KBM-7 (cell line): ENCODE measurements at regions not wholly inside any gene's neighbourhood (a gene's known extent, or its start where the extent isn't known, plus 50 kb on each side); places are given as distances from the start of the nearest gene placed in this dataset.

Source experiments
- DNase-seq: peaks from one replicate; pipeline ENCODE4 v3.0.0-alpha.2; 2015
- in situ Hi-C: fragments of 300-500 bp; cut with MboI; formaldehyde crosslinking; loops from 2 replicates; pipeline ENCODE4 v1.14.3; 2020; ENCODE audit warnings: low sequenced_read_pairs, low pct_unique_long_range_greater_than_20kb, mixed read lengths

- DNase-seq: no peak
- in situ Hi-C loops: no loop called here
These were observed 142.1 kb upstream of the NAALADL2 start for GRCh38 chr3:174716956-174717505.

- DNase-seq: no peak
- in situ Hi-C loops: no loop called here
These were observed 138.4 kb upstream of the NAALADL2 start for GRCh38 chr3:174720717-174721116.

- DNase-seq: no peak
- in situ Hi-C loops: no loop called here
These were observed 133.8 kb upstream of the NAALADL2 start for GRCh38 chr3:174725303-174725702.

- DNase-seq: no peak
- in situ Hi-C loops: no loop called here
These were observed 121.2 kb upstream of the NAALADL2 start for GRCh38 chr3:174737966-174738365.

- no peak for DNase-seq
- in situ Hi-C loops: no loop called here
These were observed 110.0 kb upstream of the NAALADL2 start for GRCh38 chr3:174749143-174749542.

- in situ Hi-C loops: no loop called here
- no peak for DNase-seq
These were observed 103.0 kb upstream of the NAALADL2 start for GRCh38 chr3:174755833-174756829.

- in situ Hi-C loops: no loop called here
- no peak for DNase-seq
These were observed 100.2 kb upstream of the NAALADL2 start for GRCh38 chr3:174758943-174759342.

GRCh38 chr3:174767406-174767805, 91.7 kb upstream of the NAALADL2 start:
- DNase-seq: no peak
- in situ Hi-C loops: no loop called here

GRCh38 chr3:174767853-174768382, 91.2 kb upstream of the NAALADL2 start:
- in situ Hi-C loops: no loop called here
- no peak for DNase-seq

- in situ Hi-C loops: no loop called here
These were observed 90.0 kb upstream of the NAALADL2 start for GRCh38 chr3:174769171-174769570.

GRCh38 chr3:174775603-174776002, 83.5 kb upstream of the NAALADL2 start:
- in situ Hi-C loops: no loop called here
- no peak for DNase-seq

More at GRCh38 chr3:174769171-174769570, 90.0 kb upstream of the NAALADL2 start:
- no peak for DNase-seq

- no peak for DNase-seq
- in situ Hi-C loops: no loop called here
These were observed 83.0 kb upstream of the NAALADL2 start for GRCh38 chr3:174776123-174776522.

- no peak for DNase-seq
- in situ Hi-C loops: no loop called here
These were observed 82.5 kb upstream of the NAALADL2 start for GRCh38 chr3:174776636-174777035.

- no peak for DNase-seq
These were observed 81.3 kb upstream of the NAALADL2 start for GRCh38 chr3:174777813-174778212.

GRCh38 chr3:174783502-174783901, 75.6 kb upstream of the NAALADL2 start:
- in situ Hi-C loops: no loop called here
- DNase-seq: no peak

More at GRCh38 chr3:174777813-174778212, 81.3 kb upstream of the NAALADL2 start:
- in situ Hi-C loops: no loop called here

- no peak for DNase-seq
- in situ Hi-C loops: no loop called here
These were observed 74.8 kb upstream of the NAALADL2 start for GRCh38 chr3:174784206-174784934.

GRCh38 chr3:174786825-174787224, 72.3 kb upstream of the NAALADL2 start:
- in situ Hi-C loops: no loop called here
- no peak for DNase-seq

- no peak for DNase-seq
- in situ Hi-C loops: no loop called here
These were observed 68.0 kb upstream of the NAALADL2 start for GRCh38 chr3:174791161-174791560.

GRCh38 chr3:174792864-174793263, 66.3 kb upstream of the NAALADL2 start:
- in situ Hi-C loops: no loop called here
- DNase-seq: no peak
